ENCODE measurements at regions not wholly inside any gene's neighbourhood (a gene's known extent, or its start where the extent isn't known, plus 50 kb on each side); places are given as distances from the start of the nearest gene placed in this dataset.

DNA sequence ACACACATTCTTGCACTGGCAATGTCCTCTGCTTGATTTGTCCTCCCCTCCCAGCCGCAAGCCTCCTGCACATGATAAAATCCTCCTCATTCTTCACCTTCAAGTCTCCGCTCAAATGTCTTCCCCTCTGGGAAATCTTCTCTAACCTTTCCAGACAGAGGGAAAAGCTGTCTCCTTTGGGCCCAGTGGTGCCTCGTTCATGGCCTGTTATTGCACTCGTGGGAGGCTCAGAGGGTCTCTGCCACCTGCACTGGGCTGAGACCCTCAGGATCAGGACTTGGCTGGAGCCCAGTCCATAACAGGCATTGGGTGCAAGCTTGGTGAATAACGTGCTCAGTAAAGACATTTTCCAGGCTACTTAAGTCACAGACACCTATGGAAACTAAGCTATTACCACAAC, 68.6 kb downstream of the PTGR3 start:
- H3K27me3 ChIP-seq: no peaks in the 10 kb centered on the region
- no peak for DNase-seq (ENCODE audit: low read depth in 1 of 2, low spot score in 1 of 2)
- no peaks in the 10 kb centered on the region for H3K4me1 ChIP-seq (ENCODE audit: low read depth)
- no peak overlapping the region for H3K27ac ChIP-seq
- H3K4me3 ChIP-seq: no peak overlapping the region
- H3K36me3 ChIP-seq: no peaks in the 10 kb centered on the region
- H3K9me3 ChIP-seq (ENCODE audit: low read depth): no peaks in the 10 kb centered on the region
- TF ChIP-seq, protein P1, sequence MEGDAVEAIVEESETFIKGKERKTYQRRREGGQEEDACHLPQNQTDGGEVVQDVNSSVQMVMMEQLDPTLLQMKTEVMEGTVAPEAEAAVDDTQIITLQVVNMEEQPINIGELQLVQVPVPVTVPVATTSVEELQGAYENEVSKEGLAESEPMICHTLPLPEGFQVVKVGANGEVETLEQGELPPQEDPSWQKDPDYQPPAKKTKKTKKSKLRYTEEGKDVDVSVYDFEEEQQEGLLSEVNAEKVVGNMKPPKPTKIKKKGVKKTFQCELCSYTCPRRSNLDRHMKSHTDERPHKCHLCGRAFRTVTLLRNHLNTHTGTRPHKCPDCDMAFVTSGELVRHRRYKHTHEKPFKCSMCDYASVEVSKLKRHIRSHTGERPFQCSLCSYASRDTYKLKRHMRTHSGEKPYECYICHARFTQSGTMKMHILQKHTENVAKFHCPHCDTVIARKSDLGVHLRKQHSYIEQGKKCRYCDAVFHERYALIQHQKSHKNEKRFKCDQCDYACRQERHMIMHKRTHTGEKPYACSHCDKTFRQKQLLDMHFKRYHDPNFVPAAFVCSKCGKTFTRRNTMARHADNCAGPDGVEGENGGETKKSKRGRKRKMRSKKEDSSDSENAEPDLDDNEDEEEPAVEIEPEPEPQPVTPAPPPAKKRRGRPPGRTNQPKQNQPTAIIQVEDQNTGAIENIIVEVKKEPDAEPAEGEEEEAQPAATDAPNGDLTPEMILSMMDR (IDR thresholded peaks at IDR 0.05; ENCODE audit: low read depth, low read length): no peak

DNA sequence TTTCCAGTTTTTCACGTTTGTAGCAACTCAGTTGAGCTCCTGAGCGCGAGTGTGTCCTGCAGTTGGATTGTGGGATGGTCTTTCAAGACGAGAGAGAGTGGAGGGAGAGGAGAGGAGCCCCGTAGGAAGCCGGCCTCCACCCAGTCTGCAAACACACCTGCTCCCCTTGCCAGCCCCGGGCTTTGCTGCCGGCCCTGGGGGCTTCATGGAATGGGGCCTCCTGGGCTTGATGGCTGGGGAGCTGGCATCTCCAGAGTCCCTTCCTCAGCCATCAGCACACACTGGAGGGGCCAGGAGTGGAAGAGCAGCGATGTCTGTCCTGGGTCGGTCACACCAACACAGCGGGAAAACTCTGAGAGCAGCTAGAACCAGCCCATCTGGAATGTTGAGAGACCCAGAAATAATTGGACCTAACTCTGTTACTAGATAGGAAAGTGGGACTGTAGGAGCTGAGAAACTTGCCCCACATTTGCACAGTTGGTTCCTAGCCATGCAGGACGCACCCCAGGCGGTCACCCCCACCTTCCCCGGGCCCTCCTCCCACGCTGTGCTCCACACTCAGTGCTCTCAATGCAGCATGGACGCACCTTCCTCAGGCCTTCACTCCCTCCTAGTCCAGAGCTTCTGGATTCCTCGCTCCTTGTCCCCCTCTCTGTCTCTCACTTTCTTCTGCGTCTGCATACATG, 69.6 kb downstream of the PTGR3 start:
- Histone ChIP-seq H3K9me3 (ENCODE audit: low read depth) (no peaks in the 10 kb centered on the region), H3K36me3 (no peaks in the 10 kb centered on the region), H3K27me3 (no peaks in the 10 kb centered on the region), H3K4me3 (no peak overlapping the region), H3K4me1 (ENCODE audit: low read depth) (no peaks in the 10 kb centered on the region), H3K27ac (no peak overlapping the region)
- no peak for DNase-seq (ENCODE audit: low read depth in 1 of 2, low spot score in 1 of 2)
- TF ChIP-seq, protein P1 (IDR thresholded peaks at IDR 0.05; ENCODE audit: low read depth, low read length): no peak

DNA sequence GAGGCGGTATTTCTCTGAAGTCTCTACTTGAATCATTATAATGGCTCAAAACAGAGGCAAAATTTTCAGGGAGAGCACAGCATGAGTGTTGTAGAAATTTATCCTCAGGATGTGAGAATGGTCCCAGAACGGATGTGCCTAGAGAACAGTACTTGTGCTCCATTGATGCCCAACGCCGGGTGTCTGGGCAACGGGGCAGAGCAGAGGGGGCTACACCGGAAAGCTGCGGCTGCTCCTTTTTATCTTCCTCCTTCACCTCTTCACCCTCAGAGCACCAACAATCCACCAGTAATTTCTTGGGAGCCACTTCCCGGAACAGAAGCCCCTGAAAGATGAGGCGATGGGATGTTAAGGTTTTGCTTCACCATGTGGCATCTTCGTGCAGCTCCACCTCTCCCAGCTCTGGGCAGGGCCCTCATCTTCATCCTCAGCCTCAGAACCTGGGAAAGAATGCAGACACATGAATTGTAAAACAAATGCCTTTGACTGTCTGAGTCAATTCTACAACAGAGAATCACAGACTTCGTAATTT, 71.5 kb downstream of the PTGR3 start:
- no peaks in the 10 kb centered on the region for H3K4me1 ChIP-seq (ENCODE audit: low read depth)
- H3K36me3 ChIP-seq: no peaks in the 10 kb centered on the region
- H3K27ac ChIP-seq: no peak overlapping the region
- no peaks in the 10 kb centered on the region for H3K27me3 ChIP-seq
- TF ChIP-seq, protein P1 (IDR thresholded peaks at IDR 0.05; ENCODE audit: low read depth, low read length): no peak
- H3K9me3 ChIP-seq (ENCODE audit: low read depth): no peaks in the 10 kb centered on the region
- DNase-seq (ENCODE audit: low read depth in 1 of 2, low spot score in 1 of 2): no peak
- no peak overlapping the region for H3K4me3 ChIP-seq

DNA sequence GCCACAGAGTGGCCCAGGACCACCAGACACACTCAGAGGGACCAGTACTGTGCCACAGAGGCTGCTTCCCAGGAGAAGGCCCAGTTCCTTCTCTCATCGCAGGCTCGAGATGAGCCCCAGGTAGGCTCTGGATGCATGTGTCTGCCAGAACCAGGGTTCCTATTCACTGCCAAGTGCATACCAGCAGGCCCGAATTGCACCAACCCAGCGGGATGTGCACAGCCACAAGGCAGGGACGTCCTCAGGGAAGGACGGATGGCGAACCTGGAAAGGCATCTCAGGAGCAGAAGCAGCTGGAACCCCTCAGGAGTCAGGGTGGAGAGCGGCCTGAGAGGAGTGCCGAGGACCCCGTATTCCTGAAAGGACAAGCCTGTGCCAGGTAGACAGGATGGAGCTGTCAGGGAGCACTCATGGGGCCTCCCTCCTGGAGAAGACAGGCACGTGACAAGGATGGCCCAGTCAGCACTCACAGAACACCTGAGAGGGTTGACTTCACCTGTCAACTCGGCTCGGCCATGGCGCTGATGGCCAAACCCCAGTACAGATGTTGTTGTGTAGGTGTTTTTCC, 73.7 kb downstream of the PTGR3 start:
- DNase-seq (ENCODE audit: low read depth in 1 of 2, low spot score in 1 of 2): no peak
- TF ChIP-seq, protein P1 (IDR thresholded peaks at IDR 0.05; ENCODE audit: low read depth, low read length): no peak
- no peaks in the 10 kb centered on the region for H3K9me3 ChIP-seq (ENCODE audit: low read depth)
- H3K27me3 ChIP-seq: no peaks in the 10 kb centered on the region
- no peaks in the 10 kb centered on the region for H3K36me3 ChIP-seq
- no peaks in the 10 kb centered on the region for H3K4me1 ChIP-seq (ENCODE audit: low read depth)
- H3K27ac ChIP-seq: no peak overlapping the region
- no peak overlapping the region for H3K4me3 ChIP-seq

DNA sequence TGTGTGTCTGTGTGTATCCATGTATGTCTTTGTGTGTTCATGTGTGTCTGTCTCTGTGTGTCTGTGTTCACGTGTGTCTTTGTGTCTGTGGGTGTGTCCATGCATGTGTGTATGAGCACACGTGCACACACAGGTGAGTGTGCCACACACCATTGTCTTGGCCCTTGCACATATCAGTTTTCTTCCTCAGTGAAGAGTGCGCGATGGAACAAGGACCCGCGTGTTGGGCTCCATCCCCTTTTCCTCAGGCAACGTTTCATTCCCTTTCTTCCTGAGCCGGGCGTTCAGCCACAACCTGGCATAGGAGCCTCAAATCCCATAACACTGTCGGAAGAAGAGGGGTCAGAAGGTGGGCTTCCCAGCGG, 74.3 kb downstream of the PTGR3 start:
- Histone ChIP-seq H3K27me3 (no peaks in the 10 kb centered on the region), H3K27ac (no peak overlapping the region), H3K4me3 (no peak overlapping the region), H3K9me3 (ENCODE audit: low read depth) (no peaks in the 10 kb centered on the region), H3K4me1 (ENCODE audit: low read depth) (no peaks in the 10 kb centered on the region), H3K36me3 (no peaks in the 10 kb centered on the region)
- DNase-seq (ENCODE audit: low read depth in 1 of 2, low spot score in 1 of 2): no peak
- TF ChIP-seq, protein P1 (IDR thresholded peaks at IDR 0.05; ENCODE audit: low read depth, low read length): no peak
